ENCODE measurements at regions not wholly inside any gene's neighbourhood (a gene's known extent, or its start where the extent isn't known, plus 50 kb on each side); places are given as distances from the start of the nearest gene placed in this dataset.

GRCh38 chr3:139870000-139870675 is 64.8 kb upstream of the CLSTN2 start:
- DNase-seq (ENCODE audit: low read depth in 2 of 3, low spot score in 1 of 3): no peak

GRCh38 chr3:139868773-139869172 is 66.2 kb upstream of the CLSTN2 start:
- DNase-seq (ENCODE audit: low read depth in 2 of 3, low spot score in 1 of 3): no peak

GRCh38 chr3:139848660-139849059 is 86.3 kb upstream of the CLSTN2 start:
- DNase-seq (ENCODE audit: low read depth in 2 of 3, low spot score in 1 of 3): no peak

- no peak for DNase-seq (ENCODE audit: low read depth in 2 of 3, low spot score in 1 of 3)
Observed at GRCh38 chr3:139846729-139847128, 88.3 kb upstream of the CLSTN2 start.

- DNase-seq (ENCODE audit: low read depth in 2 of 3, low spot score in 1 of 3): no peak
Observed at GRCh38 chr3:139839659-139840058, 95.3 kb upstream of the CLSTN2 start.

- DNase-seq (ENCODE audit: low read depth in 2 of 3, low spot score in 1 of 3): no peak
Observed at GRCh38 chr3:139839014-139839413, 96.0 kb upstream of the CLSTN2 start.

- DNase-seq (ENCODE audit: low read depth in 2 of 3, low spot score in 1 of 3): no peak
Observed at GRCh38 chr3:139838269-139838957, 96.6 kb upstream of the CLSTN2 start.

- no peak for DNase-seq (ENCODE audit: low read depth in 2 of 3, low spot score in 1 of 3)
Observed at GRCh38 chr3:139836698-139837464, 98.1 kb upstream of the CLSTN2 start.

GRCh38 chr3:139835830-139836683 is 98.9 kb upstream of the CLSTN2 start:
- DNase-seq (ENCODE audit: low read depth in 2 of 3, low spot score in 1 of 3): no peak

- DNase-seq (ENCODE audit: low read depth in 2 of 3, low spot score in 1 of 3): no peak
Observed at GRCh38 chr3:139832998-139833397, 102.0 kb upstream of the CLSTN2 start.

- no peak for DNase-seq (ENCODE audit: low read depth in 2 of 3, low spot score in 1 of 3)
Observed at GRCh38 chr3:139830817-139831216, 104.2 kb upstream of the CLSTN2 start.

GRCh38 chr3:139827833-139828232 is 107.2 kb upstream of the CLSTN2 start:
- DNase-seq (ENCODE audit: low read depth in 2 of 3, low spot score in 1 of 3): no peak

GRCh38 chr3:139824864-139825263 is 110.1 kb upstream of the CLSTN2 start:
- no peak for DNase-seq (ENCODE audit: low read depth in 2 of 3, low spot score in 1 of 3)

- DNase-seq (ENCODE audit: low read depth in 2 of 3, low spot score in 1 of 3): no peak
Observed at GRCh38 chr3:139814646-139815045, 120.3 kb upstream of the CLSTN2 start.

- DNase-seq (ENCODE audit: low read depth in 2 of 3, low spot score in 1 of 3): no peak
Observed at GRCh38 chr3:139811331-139811730, 123.7 kb upstream of the CLSTN2 start.

GRCh38 chr3:139808201-139808600 is 126.8 kb upstream of the CLSTN2 start:
- no peak for DNase-seq (ENCODE audit: low read depth in 2 of 3, low spot score in 1 of 3)

GRCh38 chr3:139803294-139803693 is 125.5 kb upstream of the NMNAT3 start:
- no peak for DNase-seq (ENCODE audit: low read depth in 2 of 3, low spot score in 1 of 3)

GRCh38 chr3:139797724-139798343 is 120.1 kb upstream of the NMNAT3 start:
- peak in 1 of 3 donors; percentile 8 for DNase-seq (ENCODE audit: low read depth in 2 of 3, low spot score in 1 of 3)

- no peak for DNase-seq (ENCODE audit: low read depth in 2 of 3, low spot score in 1 of 3)
Observed at GRCh38 chr3:139794469-139795265, 116.9 kb upstream of the NMNAT3 start.

- no peak for DNase-seq (ENCODE audit: low read depth in 2 of 3, low spot score in 1 of 3)
Observed at GRCh38 chr3:139793408-139793807, 115.6 kb upstream of the NMNAT3 start.

Measured in stimulated activated CD4-positive, alpha-beta T cell treated with anti-CD3 and anti-CD28 coated beads, Interleukin-12 subunit alpha, Interleukin-12 subunit beta, amount 100 ng/mL, for 48 hours (primary cell).